Panc1 (cell line): ENCODE measurements at regions not wholly inside any gene's neighbourhood (a gene's known extent, or its start where the extent isn't known, plus 50 kb on each side); places are given as distances from the start of the nearest gene placed in this dataset.

Experiments used
- ATAC-seq: fragments of 200-7000 bp; cut with Tn5 transposase; 2 replicates; pipeline ENCODE4 v1.9.1; 2020; ENCODE audit warnings: mild to moderate bottlenecking, moderate library complexity
- BruUV-seq: library from RNA; stranded (reverse); fragments of 400-500 nt; replicated peaks from 2 replicates; lab custom pipeline; 2021; lab: Mats Ljungman, UMichigan
- CTCF ChIA-PET: fragments of 300-600 bp; sonication (Branson Sonifier 250); formaldehyde crosslinking; loops from one replicate; lab custom pipeline; 2022; ENCODE audit warnings: antibody characterized with exemption; lab: Charles Lee
- POLR2A ChIA-PET: fragments of 300-600 bp; sonication (Branson Sonifier 250); formaldehyde crosslinking; loops from one replicate; lab custom pipeline; 2022; ENCODE audit warnings: antibody characterized with exemption; lab: Charles Lee
- DNase-seq: peaks from one replicate; pipeline ENCODE4 v3.0.0-alpha.2; 2010; ENCODE audit warnings: low read depth, low spot score
- H3K27ac ChIP-seq: 2 replicates; pipeline ENCODE4 v1.5.1; 2011; ENCODE audit warnings: mild to moderate bottlenecking, low read length, inconsistent platforms
- H3K27me3 ChIP-seq: fragments of 200-500 bp; sonication (Bioruptor generic); 2 replicates; pipeline ENCODE4 v1.6.0; 2014; ENCODE audit warnings: low read length, inconsistent platforms; ENCODE audit not compliant: control insufficient read depth, insufficient read depth
- H3K36me3 ChIP-seq: fragments of 200-500 bp; sonication (Bioruptor generic); 2 replicates; pipeline ENCODE4 v1.5.1; 2014; ENCODE audit warnings: inconsistent platforms, mild to moderate bottlenecking, low read length, moderate library complexity; ENCODE audit not compliant: control insufficient read depth, insufficient read depth
- H3K4me1 ChIP-seq: 2 replicates; pipeline ENCODE4 v1.5.1; 2011; ENCODE audit warnings: inconsistent platforms, mild to moderate bottlenecking, low read length, moderate library complexity; ENCODE audit not compliant: control insufficient read depth, insufficient read depth
- H3K4me3 ChIP-seq, 2 experiments: 2 replicates each; pipeline ENCODE4 v1.5.1; 2011 to 2012; ENCODE audit warnings: low read depth in 2 of 2, low read length in 2 of 2, mild to moderate bottlenecking in 2 of 2, inconsistent platforms in 1 of 2, moderate library complexity in 1 of 2
- H3K9me3 ChIP-seq: fragments of 200-500 bp; sonication (Bioruptor generic); 2 replicates; pipeline ENCODE4 v1.5.1; 2014; ENCODE audit warnings: low read depth, mild to moderate bottlenecking, inconsistent platforms, low read length, moderate library complexity; ENCODE audit not compliant: control insufficient read depth, insufficient read depth
- CTCF ChIP-seq: fragments of 450-650 bp; IDR thresholded peaks from 2 replicates; pipeline ENCODE4 v1.5.1; 2017; ENCODE audit warnings: mild to moderate bottlenecking
- POLR2AphosphoS5 ChIP-seq: IDR thresholded peaks from 2 replicates; pipeline ENCODE4 v1.6.1; 2012; ENCODE audit warnings: mild to moderate bottlenecking, low read depth, low read length, moderate library complexity
- SIN3A ChIP-seq: IDR thresholded peaks from 2 replicates; pipeline ENCODE4 v1.6.1; 2012; ENCODE audit warnings: low read depth, mild to moderate bottlenecking, low read length, moderate library complexity, borderline replicate concordance; ENCODE audit not compliant: insufficient read depth
- TCF7L2 ChIP-seq: IDR thresholded peaks from 2 replicates; pipeline ENCODE4 v1.6.1; 2011; ENCODE audit warnings: mild to moderate bottlenecking, low read depth, low read length, inconsistent platforms
- in situ Hi-C: cut with HindIII; loops from 2 replicates; pipeline ENCODE4 v1.10.0; 2016; ENCODE audit warnings: low sequenced_read_pairs, low pct_unique_long_range_greater_than_20kb
- intact Hi-C: fragments of 100-400 bp; cut with micrococcal nuclease; formaldehyde crosslinking; loops from one replicate; pipeline ENCODE4 v1.10.0; 2022; ENCODE audit not compliant: unreplicated experiment
- TF ChIP-seq, protein P1 (sequence below), 2 experiments: IDR thresholded peaks; 2 replicates each; pipeline ENCODE4 v1.6.1; 2011 to 2012; ENCODE audit warnings: low read depth in 2 of 2, control low read depth in 1 of 2, low read length in 1 of 2, mild to moderate bottlenecking in 1 of 2, moderate library complexity in 1 of 2; ENCODE audit not compliant: insufficient read depth in 1 of 2

- ATAC-seq (no peak), DNase-seq (no peak)
- no peak for TF ChIP-seq CTCF
- TF ChIP-seq, protein P1, sequence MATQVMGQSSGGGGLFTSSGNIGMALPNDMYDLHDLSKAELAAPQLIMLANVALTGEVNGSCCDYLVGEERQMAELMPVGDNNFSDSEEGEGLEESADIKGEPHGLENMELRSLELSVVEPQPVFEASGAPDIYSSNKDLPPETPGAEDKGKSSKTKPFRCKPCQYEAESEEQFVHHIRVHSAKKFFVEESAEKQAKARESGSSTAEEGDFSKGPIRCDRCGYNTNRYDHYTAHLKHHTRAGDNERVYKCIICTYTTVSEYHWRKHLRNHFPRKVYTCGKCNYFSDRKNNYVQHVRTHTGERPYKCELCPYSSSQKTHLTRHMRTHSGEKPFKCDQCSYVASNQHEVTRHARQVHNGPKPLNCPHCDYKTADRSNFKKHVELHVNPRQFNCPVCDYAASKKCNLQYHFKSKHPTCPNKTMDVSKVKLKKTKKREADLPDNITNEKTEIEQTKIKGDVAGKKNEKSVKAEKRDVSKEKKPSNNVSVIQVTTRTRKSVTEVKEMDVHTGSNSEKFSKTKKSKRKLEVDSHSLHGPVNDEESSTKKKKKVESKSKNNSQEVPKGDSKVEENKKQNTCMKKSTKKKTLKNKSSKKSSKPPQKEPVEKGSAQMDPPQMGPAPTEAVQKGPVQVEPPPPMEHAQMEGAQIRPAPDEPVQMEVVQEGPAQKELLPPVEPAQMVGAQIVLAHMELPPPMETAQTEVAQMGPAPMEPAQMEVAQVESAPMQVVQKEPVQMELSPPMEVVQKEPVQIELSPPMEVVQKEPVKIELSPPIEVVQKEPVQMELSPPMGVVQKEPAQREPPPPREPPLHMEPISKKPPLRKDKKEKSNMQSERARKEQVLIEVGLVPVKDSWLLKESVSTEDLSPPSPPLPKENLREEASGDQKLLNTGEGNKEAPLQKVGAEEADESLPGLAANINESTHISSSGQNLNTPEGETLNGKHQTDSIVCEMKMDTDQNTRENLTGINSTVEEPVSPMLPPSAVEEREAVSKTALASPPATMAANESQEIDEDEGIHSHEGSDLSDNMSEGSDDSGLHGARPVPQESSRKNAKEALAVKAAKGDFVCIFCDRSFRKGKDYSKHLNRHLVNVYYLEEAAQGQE (IDR thresholded peaks at IDR 0.05; ENCODE audit: insufficient read depth in 1 of 2, low read depth in 2 of 2, low read length in 1 of 2), result no peak
- Histone ChIP-seq H3K27ac (no peak overlapping the region), H3K4me1 (no peaks in the 10 kb centered on the region; the same call in 1 of the 2 replicates), H3K4me3 (no peak overlapping the region), H3K36me3 (no peaks in the 10 kb centered on the region), H3K27me3 (no peaks in the 10 kb centered on the region), H3K9me3 (peaks cover 45% of the 10 kb centered on the region; the same call in 1 of the 2 replicates)
- in situ Hi-C loops (no loop called here), intact Hi-C loops (no loop called here)
- CTCF ChIA-PET, result no interaction called here
- no TSS peak for BruUV-seq
- POLR2A ChIA-PET, result no interaction called here
Observed at GRCh38 chr12:46500673-46501072, 128.1 kb upstream of the SLC38A2 start.

DNA sequence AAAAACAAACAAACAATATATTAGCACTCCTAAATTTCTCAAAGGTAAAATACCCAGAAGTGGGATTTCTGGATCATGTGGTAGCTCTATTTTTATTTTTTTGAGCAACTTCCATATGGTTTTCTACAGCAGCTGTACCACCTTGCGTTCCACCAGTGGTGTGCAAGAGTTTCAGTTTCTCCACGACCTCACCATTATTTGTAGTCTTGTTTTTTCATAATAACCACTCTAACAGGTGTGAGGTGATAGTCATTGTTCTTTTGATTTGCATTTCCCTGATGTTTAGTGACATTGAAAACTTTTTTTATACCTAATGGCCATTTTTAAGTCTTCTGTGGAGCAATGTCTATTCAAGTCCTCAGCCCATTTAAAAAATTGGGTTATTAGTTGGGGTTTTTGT, 127.3 kb upstream of the SLC38A2 start:
- DNase-seq (no peak), ATAC-seq (no peak)
- Histone ChIP-seq H3K4me3 (no peak overlapping the region), H3K36me3 (no peaks in the 10 kb centered on the region), H3K4me1 (peaks cover 5% of the 10 kb centered on the region; the same call in 1 of the 2 replicates), H3K27me3 (no peaks in the 10 kb centered on the region), H3K27ac (no peak overlapping the region; the same call in 1 of the 2 replicates), H3K9me3 (peaks cover 43% of the 10 kb centered on the region; the same call in 1 of the 2 replicates)
- TF ChIP-seq POLR2AphosphoS5, result no peak
- no peak for TF ChIP-seq SIN3A
- TF ChIP-seq, protein P1 (IDR thresholded peaks at IDR 0.05; ENCODE audit: insufficient read depth in 1 of 2, low read depth in 2 of 2, low read length in 1 of 2), result no peak
- TF ChIP-seq TCF7L2, result no peak
- no peak for TF ChIP-seq CTCF
- ChIA-PET POLR2A (no interaction called here), CTCF (no interaction called here)
- intact Hi-C loops, result no loop called here
- in situ Hi-C loops, result no loop called here
- no TSS peak for BruUV-seq
